Kidney (tissue), 13 donors: ENCODE measurements at regions not wholly inside any gene's neighbourhood (a gene's known extent, or its start where the extent isn't known, plus 50 kb on each side); places are given as distances from the start of the nearest gene placed in this dataset.

ENCODE experiments used
- DNase-seq, 5 donors: peaks; one replicate each; pipeline ENCODE4 v3.0.0-alpha.2; 2013 to 2020
- FAIRE-seq: peaks from 2 replicates; lab custom pipeline; 2012; peaks lifted over from hg19 to GRCh38; lab: Jason Lieb, UNC
- H3K27ac ChIP-seq, 2 donors: one replicate each; pipeline ENCODE4 v1.7.0; 2013; ENCODE audit warnings: low read depth in 2 of 2, low read length in 2 of 2, inconsistent platforms in 1 of 2
- H3K27me3 ChIP-seq: one replicate; pipeline ENCODE4 v1.7.1; 2013; ENCODE audit warnings: low read length, inconsistent platforms; ENCODE audit not compliant: control insufficient read depth, insufficient read depth
- H3K36me3 ChIP-seq, 3 donors: one replicate each; pipeline versions ENCODE4 v1.7.0 to v1.7.1; 2013; ENCODE audit warnings: low read length in 3 of 3, control low read depth in 1 of 3, inconsistent platforms in 1 of 3; ENCODE audit not compliant: insufficient read depth in 3 of 3, control insufficient read depth in 2 of 3
- H3K4me1 ChIP-seq, 3 donors: one replicate each; pipeline versions ENCODE4 v1.7.0 to v1.7.1; 2013; ENCODE audit warnings: low read length in 3 of 3, inconsistent platforms in 1 of 3, low read depth in 1 of 3; ENCODE audit not compliant: control insufficient read depth in 2 of 3, insufficient read depth in 2 of 3
- H3K4me3 ChIP-seq, 3 donors: one replicate each; pipeline versions ENCODE4 v1.7.0 to v1.8.1; 2013; ENCODE audit warnings: low read length in 3 of 3, control low read depth in 1 of 3, inconsistent platforms in 1 of 3
- H3K9ac ChIP-seq, 3 donors: one replicate each; pipeline versions ENCODE4 v1.7.0 to v1.7.1; 2013; ENCODE audit warnings: low read length in 3 of 3, control low read depth in 1 of 3, inconsistent platforms in 1 of 3
- H3K9me3 ChIP-seq, 3 donors: one replicate each; pipeline versions ENCODE4 v1.7.0 to v1.7.1; 2013; ENCODE audit warnings: low read length in 3 of 3, control low read depth in 1 of 3, inconsistent platforms in 1 of 3; ENCODE audit not compliant: control insufficient read depth in 2 of 3, insufficient read depth in 1 of 3
- intact Hi-C: fragments of 100-400 bp; cut with DNase I; formaldehyde crosslinking; loops from one replicate; pipeline ENCODE4 v1.11.1; 2022
- TF ChIP-seq, protein P1 (sequence below): IDR thresholded peaks from 3 replicates; pipeline ENCODE4 v1.5.1; 2012; ENCODE audit warnings: mild to moderate bottlenecking, moderate library complexity, borderline replicate concordance; ENCODE audit not compliant: insufficient read depth; ENCODE audit errors: extremely low read depth
- donor health status: control.
- donor health status: control.
- donor health status: control.
- donor health status: control.
- donor health status: control.
- donor health status: DM: yes; HTN: yes; CAD: no.
- donor health status: Normal renal cell carcinoma (clear cell type).

DNA sequence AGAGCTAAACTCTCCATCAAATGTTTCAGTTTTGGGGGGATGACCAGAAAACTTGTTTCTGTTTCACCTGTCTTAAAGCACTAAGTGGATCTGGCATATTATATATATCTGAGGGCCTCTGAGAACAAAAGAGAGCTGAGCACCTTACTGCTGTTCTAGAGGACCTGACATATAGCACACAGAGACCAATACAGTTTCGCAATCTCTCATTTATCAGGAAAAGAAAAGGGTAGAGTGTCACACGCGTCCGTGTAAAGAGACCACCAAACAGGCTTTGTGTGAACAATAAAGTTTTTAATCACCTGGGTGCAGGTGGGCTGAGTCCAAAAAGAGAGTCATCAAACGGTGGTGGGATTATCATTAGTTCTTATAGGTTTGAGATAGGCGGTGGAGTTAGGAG is 434.5 kb upstream of the KCND2 start:
- TF ChIP-seq, protein P1, sequence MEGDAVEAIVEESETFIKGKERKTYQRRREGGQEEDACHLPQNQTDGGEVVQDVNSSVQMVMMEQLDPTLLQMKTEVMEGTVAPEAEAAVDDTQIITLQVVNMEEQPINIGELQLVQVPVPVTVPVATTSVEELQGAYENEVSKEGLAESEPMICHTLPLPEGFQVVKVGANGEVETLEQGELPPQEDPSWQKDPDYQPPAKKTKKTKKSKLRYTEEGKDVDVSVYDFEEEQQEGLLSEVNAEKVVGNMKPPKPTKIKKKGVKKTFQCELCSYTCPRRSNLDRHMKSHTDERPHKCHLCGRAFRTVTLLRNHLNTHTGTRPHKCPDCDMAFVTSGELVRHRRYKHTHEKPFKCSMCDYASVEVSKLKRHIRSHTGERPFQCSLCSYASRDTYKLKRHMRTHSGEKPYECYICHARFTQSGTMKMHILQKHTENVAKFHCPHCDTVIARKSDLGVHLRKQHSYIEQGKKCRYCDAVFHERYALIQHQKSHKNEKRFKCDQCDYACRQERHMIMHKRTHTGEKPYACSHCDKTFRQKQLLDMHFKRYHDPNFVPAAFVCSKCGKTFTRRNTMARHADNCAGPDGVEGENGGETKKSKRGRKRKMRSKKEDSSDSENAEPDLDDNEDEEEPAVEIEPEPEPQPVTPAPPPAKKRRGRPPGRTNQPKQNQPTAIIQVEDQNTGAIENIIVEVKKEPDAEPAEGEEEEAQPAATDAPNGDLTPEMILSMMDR = no peak
- no peaks in the 10 kb centered on the region for H3K4me1 ChIP-seq
- H3K9ac ChIP-seq = no peak overlapping the region
- H3K4me3 ChIP-seq = no peak overlapping the region
- DNase-seq (no peak), FAIRE-seq (no peak)
- no peaks in the 10 kb centered on the region for H3K36me3 ChIP-seq
- H3K27me3 ChIP-seq = no peaks in the 10 kb centered on the region
- intact Hi-C loops = no loop called here
- no peak overlapping the region for H3K27ac ChIP-seq
- no peaks in the 10 kb centered on the region for H3K9me3 ChIP-seq

DNA sequence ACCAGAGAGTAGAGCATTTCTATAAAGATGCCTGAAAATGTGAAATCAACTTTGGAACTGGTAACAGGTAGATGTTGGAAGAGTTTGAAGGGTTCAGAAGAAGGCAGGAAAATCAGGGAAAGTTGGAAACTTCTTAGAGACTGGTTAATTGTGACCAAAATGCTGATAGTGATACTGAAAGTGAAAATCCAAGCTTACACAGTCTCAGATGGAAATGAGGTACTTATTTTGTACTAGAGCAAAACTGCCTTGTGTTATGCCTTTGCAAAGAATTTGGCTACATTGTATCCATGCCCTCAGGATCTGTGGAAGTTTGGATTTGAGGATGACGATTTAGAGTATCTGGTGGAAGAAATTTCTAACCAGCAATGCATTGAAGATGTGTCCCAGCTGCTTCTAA is 430.6 kb upstream of the KCND2 start:
- FAIRE-seq = no peak
- Histone ChIP-seq H3K4me3 (no peak overlapping the region), H3K9me3 (no peaks in the 10 kb centered on the region), H3K27me3 (no peaks in the 10 kb centered on the region), H3K27ac (no peak overlapping the region), H3K9ac (no peak overlapping the region), H3K4me1 (no peaks in the 10 kb centered on the region), H3K36me3 (no peaks in the 10 kb centered on the region)
- intact Hi-C loops = no loop called here
- TF ChIP-seq, protein P1 = no peak
- no peak for DNase-seq

DNA sequence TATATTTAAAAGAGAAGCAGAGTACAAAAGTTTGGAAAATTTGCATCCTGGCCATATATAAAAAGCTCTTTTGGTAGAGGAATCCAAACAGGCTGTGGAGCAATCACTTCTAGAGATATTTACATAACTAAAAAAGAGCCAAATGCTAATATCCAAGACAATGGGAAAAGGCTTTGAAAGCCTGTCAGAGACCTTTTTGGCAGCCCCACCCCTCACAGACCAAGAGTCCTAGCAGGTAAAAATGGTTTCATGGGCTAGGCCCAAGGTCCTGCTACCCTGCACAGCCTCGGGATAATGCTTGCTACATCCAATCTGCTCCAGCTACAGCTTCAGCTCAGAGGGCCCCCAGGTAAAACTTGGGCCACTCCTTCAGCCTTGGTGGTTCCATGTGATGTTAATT is 430.2 kb upstream of the KCND2 start:
- Histone ChIP-seq H3K36me3 (no peaks in the 10 kb centered on the region), H3K9me3 (no peaks in the 10 kb centered on the region), H3K4me1 (no peaks in the 10 kb centered on the region), H3K27ac (no peak overlapping the region), H3K27me3 (no peaks in the 10 kb centered on the region), H3K9ac (no peak overlapping the region), H3K4me3 (no peak overlapping the region)
- no peak for FAIRE-seq
- peak in 1 of 5 donors; percentile 40 for DNase-seq
- intact Hi-C loops = no loop called here
- TF ChIP-seq, protein P1 = no peak

DNA sequence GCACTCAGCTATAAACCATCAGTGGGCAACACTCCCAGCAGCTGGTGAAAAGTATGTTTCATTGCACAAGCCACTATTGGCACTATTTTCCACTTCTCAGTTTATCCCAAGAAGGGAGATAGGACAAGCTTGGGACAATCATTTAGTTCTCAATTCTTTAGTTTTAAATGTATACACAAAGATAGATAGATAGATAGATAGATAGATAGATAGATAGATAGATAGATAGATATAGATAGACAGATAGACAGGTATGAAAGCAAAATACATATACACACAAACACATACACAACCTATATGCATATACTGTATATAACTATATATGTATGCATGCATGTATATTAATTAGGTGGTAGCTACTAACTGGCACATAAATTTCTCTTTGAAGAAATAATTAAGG is 411.6 kb upstream of the KCND2 start:
- no peak for FAIRE-seq
- no peak overlapping the region for H3K4me3 ChIP-seq

More for the DNA sequence above, 411.6 kb upstream of the KCND2 start:
- DNase-seq = no peak
- no peak overlapping the region for H3K9ac ChIP-seq
- TF ChIP-seq, protein P1 = no peak
- no peak overlapping the region for H3K27ac ChIP-seq
- intact Hi-C loops = no loop called here
- H3K4me1 ChIP-seq = no peaks in the 10 kb centered on the region
- no peaks in the 10 kb centered on the region for H3K36me3 ChIP-seq
- H3K27me3 ChIP-seq = no peaks in the 10 kb centered on the region
- H3K9me3 ChIP-seq = no peaks in the 10 kb centered on the region
